CD4-positive, alpha-beta T cell treated with Interleukin-15 for 4 hours (primary cell): ENCODE measurements at regions not wholly inside any gene's neighbourhood (a gene's known extent, or its start where the extent isn't known, plus 50 kb on each side); places are given as distances from the start of the nearest gene placed in this dataset.
"Not testable (repeated sequence)": the region's sequence is repeated elsewhere in the genome, so short reads cannot be mapped to it uniquely, and the experiment has no call there.

ENCODE experiments used
- DNase-seq: peaks from one replicate; pipeline ENCODE4 v3.0.0-alpha.2; 2020; ENCODE audit warnings: low spot score

GRCh38 chr3:145266368-145266767, 894.6 kb downstream of the PLOD2 start:
- no peak for DNase-seq

- DNase-seq, result no peak
Observed at GRCh38 chr3:145269106-145269505, 891.9 kb downstream of the PLOD2 start.

GRCh38 chr3:145272684-145273083, 888.3 kb downstream of the PLOD2 start:
- no peak for DNase-seq

GRCh38 chr3:145282505-145282904, 878.5 kb downstream of the PLOD2 start:
- DNase-seq, result no peak

- DNase-seq, result no peak
Observed at GRCh38 chr3:145286937-145287336, 874.0 kb downstream of the PLOD2 start.

GRCh38 chr3:145290010-145290409, 871.0 kb downstream of the PLOD2 start:
- DNase-seq, result no peak

- no peak for DNase-seq
Observed at GRCh38 chr3:145294572-145294971, 866.4 kb downstream of the PLOD2 start.

- no peak for DNase-seq
Observed at GRCh38 chr3:145307272-145307671, 853.7 kb downstream of the PLOD2 start.

GRCh38 chr3:145313751-145314150, 847.2 kb downstream of the PLOD2 start:
- no peak for DNase-seq

GRCh38 chr3:145316253-145316652, 844.7 kb downstream of the PLOD2 start:
- not testable (repeated sequence) for DNase-seq

GRCh38 chr3:145326666-145327065, 834.3 kb downstream of the PLOD2 start:
- DNase-seq, result no peak

GRCh38 chr3:145333427-145333826, 827.6 kb downstream of the PLOD2 start:
- DNase-seq, result not testable (repeated sequence)

- no peak for DNase-seq
Observed at GRCh38 chr3:145333931-145334330, 827.1 kb downstream of the PLOD2 start.

- no peak for DNase-seq
Observed at GRCh38 chr3:145355206-145355605, 805.8 kb downstream of the PLOD2 start.

GRCh38 chr3:145357453-145357852, 803.5 kb downstream of the PLOD2 start:
- no peak for DNase-seq

- DNase-seq, result no peak
Observed at GRCh38 chr3:145359040-145359439, 801.9 kb downstream of the PLOD2 start.

GRCh38 chr3:145368748-145369147, 792.2 kb downstream of the PLOD2 start:
- no peak for DNase-seq

- DNase-seq, result no peak
Observed at GRCh38 chr3:145370870-145371269, 790.1 kb downstream of the PLOD2 start.

- DNase-seq, result no peak
Observed at GRCh38 chr3:145377301-145377700, 783.7 kb downstream of the PLOD2 start.

- DNase-seq, result no peak
Observed at GRCh38 chr3:145383416-145383815, 777.6 kb downstream of the PLOD2 start.

- no peak for DNase-seq
Observed at GRCh38 chr3:145384307-145384706, 776.7 kb downstream of the PLOD2 start.

- no peak for DNase-seq
Observed at GRCh38 chr3:145387211-145387610, 773.8 kb downstream of the PLOD2 start.

GRCh38 chr3:145395421-145395820, 765.6 kb downstream of the PLOD2 start:
- no peak for DNase-seq

- DNase-seq, result no peak
Observed at GRCh38 chr3:145411605-145412004, 749.4 kb downstream of the PLOD2 start.

GRCh38 chr3:145417678-145418077, 743.3 kb downstream of the PLOD2 start:
- no peak for DNase-seq
